Stimulated activated CD8-positive, alpha-beta memory T cell treated with anti-CD3 and anti-CD28 coated beads, Interleukin-15, amount 100 ng/mL, for 4 hours (primary cell): ENCODE measurements at regions not wholly inside any gene's neighbourhood (a gene's known extent, or its start where the extent isn't known, plus 50 kb on each side); places are given as distances from the start of the nearest gene placed in this dataset.
"Not testable (repeated sequence)": the region's sequence is repeated elsewhere in the genome, so short reads cannot be mapped to it uniquely, and the experiment has no call there.

ENCODE experiments used
- DNase-seq, 2 donors: peaks; one replicate each; pipeline ENCODE4 v3.0.0-alpha.2; 2020; ENCODE audit warnings: low read depth in 2 of 2

GRCh38 chr10:130509881-130510689 is 373.9 kb downstream of the GLRX3 start:
- DNase-seq = no peak

GRCh38 chr10:130510755-130511154 is 374.6 kb downstream of the GLRX3 start:
- DNase-seq = no peak

GRCh38 chr10:130511766-130512165 is 375.6 kb downstream of the GLRX3 start:
- DNase-seq = no peak

GRCh38 chr10:130512936-130513335 is 376.7 kb downstream of the GLRX3 start:
- no peak for DNase-seq

GRCh38 chr10:130513686-130514476 is 377.7 kb downstream of the GLRX3 start:
- no peak for DNase-seq

GRCh38 chr10:130515670-130516069 is 379.5 kb downstream of the GLRX3 start:
- no peak for DNase-seq

GRCh38 chr10:130516141-130516735 is 380.0 kb downstream of the GLRX3 start:
- DNase-seq = no peak

GRCh38 chr10:130518921-130519320 is 382.7 kb downstream of the GLRX3 start:
- not testable (repeated sequence) for DNase-seq

GRCh38 chr10:130519791-130520190 is 383.6 kb downstream of the GLRX3 start:
- no peak for DNase-seq

- DNase-seq = no peak
Measured at GRCh38 chr10:130531312-130531711, 395.1 kb downstream of the GLRX3 start.

- no peak for DNase-seq
Measured at GRCh38 chr10:130541090-130541489, 404.9 kb downstream of the GLRX3 start.

GRCh38 chr10:130542761-130543160 is 406.6 kb downstream of the GLRX3 start:
- no peak for DNase-seq

GRCh38 chr10:130543794-130544193 is 407.6 kb downstream of the GLRX3 start:
- no peak for DNase-seq

- DNase-seq = no peak
Measured at GRCh38 chr10:130545122-130545521, 408.9 kb downstream of the GLRX3 start.

GRCh38 chr10:130545697-130546096 is 409.5 kb downstream of the GLRX3 start:
- DNase-seq = no peak

- no peak for DNase-seq
Measured at GRCh38 chr10:130546841-130547240, 410.6 kb downstream of the GLRX3 start.

- DNase-seq = no peak
Measured at GRCh38 chr10:130547368-130547767, 411.2 kb downstream of the GLRX3 start.

- no peak for DNase-seq
Measured at GRCh38 chr10:130550952-130551674, 414.9 kb downstream of the GLRX3 start.

GRCh38 chr10:130551676-130552075 is 415.5 kb downstream of the GLRX3 start:
- DNase-seq = no peak

- DNase-seq = no peak
Measured at GRCh38 chr10:130553826-130554225, 417.6 kb downstream of the GLRX3 start.

GRCh38 chr10:130554701-130555410 is 418.7 kb downstream of the GLRX3 start:
- DNase-seq = no peak
